Fibroblast of lung (primary cell): ENCODE measurements at regions not wholly inside any gene's neighbourhood (a gene's known extent, or its start where the extent isn't known, plus 50 kb on each side); places are given as distances from the start of the nearest gene placed in this dataset.
A peak's percentile ranks its signal among the peaks of the same experiment; 100 is the strongest.

Experiments used
- DNase-seq, 2 donors: peaks; one replicate each; pipeline versions ENCODE4 v3.0.0 to v3.0.0-alpha.2; 2010; ENCODE audit warnings: low read depth in 2 of 2
- H2AFZ ChIP-seq: 2 replicates; pipeline ENCODE4 v1.5.1; 2012; ENCODE audit warnings: low read length, control low read depth, inconsistent platforms
- H3K27ac ChIP-seq: 2 replicates; pipeline ENCODE4 v1.5.1; 2011; ENCODE audit warnings: low read length, control low read depth; ENCODE audit not compliant: insufficient read depth
- H3K27me3 ChIP-seq: 2 replicates; pipeline ENCODE4 v1.5.1; 2011; ENCODE audit warnings: mild to moderate bottlenecking, low read length; ENCODE audit not compliant: control insufficient read depth, insufficient read depth
- H3K36me3 ChIP-seq: 2 replicates; pipeline ENCODE4 v1.5.1; 2011; ENCODE audit warnings: low read length; ENCODE audit not compliant: control insufficient read depth, insufficient read depth
- H3K4me1 ChIP-seq: 2 replicates; pipeline ENCODE4 v1.5.1; 2011; ENCODE audit warnings: low read length; ENCODE audit not compliant: control insufficient read depth, insufficient read depth; ENCODE audit errors: extremely low read depth
- H3K4me2 ChIP-seq: 2 replicates; pipeline ENCODE4 v1.5.1; 2011; ENCODE audit warnings: low read length, control low read depth; ENCODE audit not compliant: insufficient read depth; ENCODE audit errors: extremely low read depth
- H3K4me3 ChIP-seq, 4 experiments: fragments of 200-600 bp in 1 of 4; sonication (generic) in 1 of 4; replicated peaks in 1 of 4; 2 replicates each; pipeline ENCODE4 v1.5.1; 2011 to 2016; ENCODE audit warnings: low read length in 4 of 4, low read depth in 3 of 4, mild to moderate bottlenecking in 3 of 4, control low read depth in 2 of 4, inconsistent platforms in 1 of 4, mixed read lengths in 1 of 4; ENCODE audit not compliant: insufficient read depth in 1 of 4; ENCODE audit errors: control extremely low read depth in 1 of 4
- H3K79me2 ChIP-seq: 2 replicates; pipeline ENCODE4 v1.5.1; 2012; ENCODE audit warnings: mild to moderate bottlenecking, low read length, inconsistent platforms; ENCODE audit not compliant: control insufficient read depth, insufficient read depth
- H3K9ac ChIP-seq: 2 replicates; pipeline ENCODE4 v1.5.1; 2011; ENCODE audit warnings: mild to moderate bottlenecking, low read length, control low read depth; ENCODE audit not compliant: insufficient read depth
- H3K9me3 ChIP-seq: 2 replicates; pipeline ENCODE4 v1.5.1; 2012; ENCODE audit warnings: low read depth, low read length; ENCODE audit not compliant: control insufficient read depth, insufficient read depth
- H4K20me1 ChIP-seq: 2 replicates; pipeline ENCODE4 v1.5.1; 2011; ENCODE audit warnings: low read length; ENCODE audit not compliant: control insufficient read depth, insufficient read depth; ENCODE audit errors: extremely low read depth
- EZH2 ChIP-seq: IDR thresholded peaks from 2 replicates; pipeline ENCODE4 v1.5.1; 2012; ENCODE audit warnings: low read length, control low read depth, mild to moderate bottlenecking; ENCODE audit errors: missing control alignments
- TF ChIP-seq, protein P1 (sequence below), 2 donors: IDR thresholded peaks in 1 of 2; conservative IDR thresholded peaks in 1 of 2; 1 replicate in 1 of 2; 2 replicates in 1 of 2; pipeline ENCODE4 v1.5.1; 2011 to 2012; ENCODE audit warnings: low read length in 2 of 2, control low read depth in 1 of 2, inconsistent platforms in 1 of 2, low read depth in 1 of 2, mild to moderate bottlenecking in 1 of 2

GRCh38 chr2:18924386-18924785 is 335.0 kb upstream of the NT5C1B start:
- H3K4me1 ChIP-seq: peaks cover 10% of the 10 kb centered on the region
- TF ChIP-seq, protein P1, sequence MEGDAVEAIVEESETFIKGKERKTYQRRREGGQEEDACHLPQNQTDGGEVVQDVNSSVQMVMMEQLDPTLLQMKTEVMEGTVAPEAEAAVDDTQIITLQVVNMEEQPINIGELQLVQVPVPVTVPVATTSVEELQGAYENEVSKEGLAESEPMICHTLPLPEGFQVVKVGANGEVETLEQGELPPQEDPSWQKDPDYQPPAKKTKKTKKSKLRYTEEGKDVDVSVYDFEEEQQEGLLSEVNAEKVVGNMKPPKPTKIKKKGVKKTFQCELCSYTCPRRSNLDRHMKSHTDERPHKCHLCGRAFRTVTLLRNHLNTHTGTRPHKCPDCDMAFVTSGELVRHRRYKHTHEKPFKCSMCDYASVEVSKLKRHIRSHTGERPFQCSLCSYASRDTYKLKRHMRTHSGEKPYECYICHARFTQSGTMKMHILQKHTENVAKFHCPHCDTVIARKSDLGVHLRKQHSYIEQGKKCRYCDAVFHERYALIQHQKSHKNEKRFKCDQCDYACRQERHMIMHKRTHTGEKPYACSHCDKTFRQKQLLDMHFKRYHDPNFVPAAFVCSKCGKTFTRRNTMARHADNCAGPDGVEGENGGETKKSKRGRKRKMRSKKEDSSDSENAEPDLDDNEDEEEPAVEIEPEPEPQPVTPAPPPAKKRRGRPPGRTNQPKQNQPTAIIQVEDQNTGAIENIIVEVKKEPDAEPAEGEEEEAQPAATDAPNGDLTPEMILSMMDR (conservative IDR thresholded peaks at IDR 0.05 in 1 of 2, IDR thresholded peaks at IDR 0.05 in 1 of 2; ENCODE audit: low read depth in 1 of 2, low read length in 2 of 2): no peak
- TF ChIP-seq EZH2: no peak
- H3K36me3 ChIP-seq: no peaks in the 10 kb centered on the region
- no peak overlapping the region for H3K4me3 ChIP-seq
- peak in 1 of 2 donors; percentile 18 for DNase-seq
- no peaks in the 10 kb centered on the region for H3K79me2 ChIP-seq
- H4K20me1 ChIP-seq: no peaks in the 10 kb centered on the region
- H3K27ac ChIP-seq: no peak overlapping the region
- H3K4me2 ChIP-seq: no peak overlapping the region
- no peak overlapping the region for H2AFZ ChIP-seq
- H3K9me3 ChIP-seq: no peaks in the 10 kb centered on the region
- H3K27me3 ChIP-seq: no peaks in the 10 kb centered on the region
- H3K9ac ChIP-seq: no peak overlapping the region

- H3K9ac ChIP-seq: no peak overlapping the region
- H3K4me2 ChIP-seq: no peak overlapping the region
- H3K79me2 ChIP-seq: no peaks in the 10 kb centered on the region
- H3K4me3 ChIP-seq: no peak overlapping the region
- H3K9me3 ChIP-seq: no peaks in the 10 kb centered on the region
- TF ChIP-seq EZH2: no peak
- TF ChIP-seq, protein P1 (conservative IDR thresholded peaks at IDR 0.05 in 1 of 2, IDR thresholded peaks at IDR 0.05 in 1 of 2; ENCODE audit: low read depth in 1 of 2, low read length in 2 of 2): no peak
- no peak overlapping the region for H2AFZ ChIP-seq
- no peak overlapping the region for H3K27ac ChIP-seq
- no peaks in the 10 kb centered on the region for H3K27me3 ChIP-seq
- no peaks in the 10 kb centered on the region for H3K36me3 ChIP-seq
- H3K4me1 ChIP-seq: peaks cover 10% of the 10 kb centered on the region
- DNase-seq: peak in 1 of 2 donors; percentile 66
- no peaks in the 10 kb centered on the region for H4K20me1 ChIP-seq
These were observed 332.9 kb upstream of the NT5C1B start for GRCh38 chr2:18922276-18922675.

DNA sequence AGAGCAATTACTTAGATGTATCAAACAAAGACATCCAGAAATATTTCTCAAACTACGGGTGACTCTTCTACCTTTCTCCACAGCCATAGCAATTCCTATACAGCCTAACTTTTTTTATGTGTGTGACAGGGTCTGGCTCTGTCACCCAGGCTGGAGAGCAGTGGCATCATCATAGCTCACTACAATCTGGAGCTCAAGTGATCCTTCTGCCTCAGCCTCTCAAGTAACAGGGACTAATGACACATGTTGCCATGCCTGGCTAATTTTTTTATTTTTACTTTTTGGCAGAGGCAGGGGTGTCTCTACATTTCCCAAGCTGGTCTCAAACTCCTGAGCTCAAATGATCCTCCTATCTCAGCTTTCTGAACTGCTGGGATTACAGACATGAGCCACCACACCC is 328.9 kb upstream of the NT5C1B start:
- no peak for DNase-seq
- Histone ChIP-seq H3K4me3 (no peak overlapping the region), H3K4me2 (no peak overlapping the region), H3K4me1 (no peaks in the 10 kb centered on the region), H3K36me3 (no peaks in the 10 kb centered on the region), H3K27ac (no peak overlapping the region), H3K9me3 (no peaks in the 10 kb centered on the region), H4K20me1 (no peaks in the 10 kb centered on the region), H3K79me2 (no peaks in the 10 kb centered on the region), H2AFZ (no peak overlapping the region), H3K9ac (no peak overlapping the region), H3K27me3 (no peaks in the 10 kb centered on the region)
- TF ChIP-seq, protein P1 (conservative IDR thresholded peaks at IDR 0.05 in 1 of 2, IDR thresholded peaks at IDR 0.05 in 1 of 2; ENCODE audit: low read depth in 1 of 2, low read length in 2 of 2): no peak
- TF ChIP-seq EZH2: no peak
